Heart left ventricle (tissue), 16 donors: ENCODE measurements at regions not wholly inside any gene's neighbourhood (a gene's known extent, or its start where the extent isn't known, plus 50 kb on each side); places are given as distances from the start of the nearest gene placed in this dataset.

Experiments used
- ATAC-seq, 4 donors: fragments of 200-7000 bp; cut with Tn5 transposase; one replicate each; pipeline ENCODE4 v1.9.1; 2020 to 2022; ENCODE audit warnings: moderate library complexity in 4 of 4, mild to moderate bottlenecking in 3 of 4, moderate number of reproducible peaks in 1 of 4
- DNase-seq, 5 donors: peaks; one replicate each; pipeline ENCODE4 v3.0.0-alpha.2; 2020
- H3K27ac ChIP-seq, 12 donors: fragments of 200-600 bp; sonication (generic) in 4 of 12; one replicate each; pipeline versions ENCODE4 v1.5.0 to v1.8.0; 2016 to 2022; ENCODE audit warnings: mild to moderate bottlenecking in 2 of 12
- H3K27me3 ChIP-seq, 9 donors: fragments of 200-600 bp; sonication (generic) in 2 of 9; one replicate each; pipeline versions ENCODE4 v1.5.1 to v1.8.0; 2016 to 2022; ENCODE audit warnings: mild to moderate bottlenecking in 3 of 9
- H3K36me3 ChIP-seq, 9 donors: fragments of 200-600 bp; sonication (generic) in 2 of 9; one replicate each; pipeline versions ENCODE4 v1.5.0 to v1.8.0; 2018 to 2022; ENCODE audit warnings: mild to moderate bottlenecking in 2 of 9
- H3K4me1 ChIP-seq, 12 donors: fragments of 200-600 bp; sonication (generic) in 4 of 12; one replicate each; pipeline versions ENCODE4 v1.5.0 to v1.8.0; 2016 to 2022; ENCODE audit warnings: mild to moderate bottlenecking in 3 of 12
- H3K4me3 ChIP-seq, 12 donors: fragments of 200-600 bp; sonication (generic) in 4 of 12; one replicate each; pipeline versions ENCODE4 v1.5.0 to v1.8.0; 2017 to 2022; ENCODE audit warnings: mild to moderate bottlenecking in 9 of 12, moderate library complexity in 4 of 12
- H3K9me3 ChIP-seq, 12 donors: fragments of 200-600 bp; sonication (generic) in 4 of 12; one replicate each; pipeline versions ENCODE4 v1.5.0 to v1.8.0; 2016 to 2022; ENCODE audit warnings: mild to moderate bottlenecking in 1 of 12
- CTCF ChIP-seq, 12 donors: fragments of 200-600 bp; sonication (generic) in 4 of 12; IDR thresholded peaks; one replicate each; pipeline versions ENCODE4 v1.5.0 to v1.8.0; 2018 to 2022; ENCODE audit warnings: antibody characterized with exemption in 12 of 12, mild to moderate bottlenecking in 5 of 12
- POLR2A ChIP-seq, 2 donors: fragments of 450-650 bp; IDR thresholded peaks; one replicate each; pipeline ENCODE4 v1.6.1; 2017; ENCODE audit warnings: antibody characterized with exemption in 2 of 2, mild to moderate bottlenecking in 2 of 2, moderate library complexity in 2 of 2
- WGBS, 4 donors: extraction: QIAGEN DNeasy Blood & Tissue Kit in 2 of 4; methylation state at CpG; one replicate each; pipeline versions ENCODE4 v1.1.5 to v1.1.7; 2013 to 2018; 5-methylcytosine and 5-hydroxymethylcytosine counted together
- intact Hi-C, 10 donors: fragments of 100-400 bp; cut with DNase I; formaldehyde crosslinking; loops; one replicate each; pipeline versions ENCODE4 v1.11.1 to v1.14.2; 2022
- donor health status: ischemic (EF 13 %, LVEDD 7.1; RV severe dilation, severe dysfunction).
- donor health status: healthy with polysubstance abuse.
- donor health status: DM: no; HTN: yes; CAD: no.
- donor health status: DM: no; HTN: no; CAD: no.
- donor health status: ischemic (EF 25% LVEDD 6.9; RV normal size, moderate dysfunction).
- donor health status: ischemic (EF 25% LVEDD 5.7; RV mildly dilated, moderate dysfunction).
- donor health status: healthy.
- donor health status: DM: yes; HTN: yes; CAD: no.
- donor health status: ischemic (EF 35%, LVEDD 5.7; RV mildly dilated, moderate dysfunction).
- donor health status: nonischemic (EF 11% LVEDD 7.7; RV severe dilation, severe dysfunction).
- donor health status: DM: yes; HTN: yes; CAD: no.
- donor health status: PGD.
- donor health status: ischemic (EF 29% LVEDD 5.4; RV normal size, mild dysfunction).
- donor health status: nonischemic (EF 23%, LVEDD 6.1; RV moderate dilation, normal function).

GRCh38 chr2:43083710-43084698 is 142.4 kb downstream of the ZFP36L2 start:
- Histone ChIP-seq H3K4me1 (peaks cover 12 to 71% (median 61%) of the 10 kb centered on the region in 12 donors), H3K9me3 (no peaks in the 10 kb centered on the region), H3K27me3 (no peaks in the 10 kb centered on the region), H3K27ac (peak overlapping the region; percentile 74 to 96 (median 89)), H3K36me3 (no peaks in the 10 kb centered on the region), H3K4me3 (no peak overlapping the region)
- 48 to 53% (median 49%) methylated on average over 13 of the region's 13 CpGs for WGBS, 4 donors
- intact Hi-C loops, result loop anchor here in 2 of 10 donors (5.0 kb wide), 2 partner anchors 122 to 138 kb away; no protein-coding TSS in a partner anchor
- ATAC-seq, result peak in 2 of 4 donors; percentile 16 to 34
- peak; percentile 65 to 78 (median 72) for DNase-seq
- no peak for TF ChIP-seq CTCF (IDR thresholded peaks at IDR 0.05)
- TF ChIP-seq POLR2A (IDR thresholded peaks at IDR 0.05), result no peak

GRCh38 chr2:43082903-43083677 is 143.3 kb downstream of the ZFP36L2 start:
- Histone ChIP-seq H3K27ac (peak overlapping the region; percentile 30 to 96 (median 89)), H3K27me3 (no peaks in the 10 kb centered on the region), H3K36me3 (no peaks in the 10 kb centered on the region), H3K4me1 (peaks cover 12 to 77% (median 61%) of the 10 kb centered on the region in 12 donors), H3K9me3 (no peaks in the 10 kb centered on the region), H3K4me3 (no peak overlapping the region)
- ATAC-seq (peak in 1 of 4 donors; percentile 11), DNase-seq (peak in 2 of 5 donors; percentile 49 to 62)
- WGBS, 4 donors, result 50 to 61% (median 56%) methylated on average over 9 to 10 of the region's 10 CpGs
- TF ChIP-seq CTCF (IDR thresholded peaks at IDR 0.05), result no peak
- no peak for TF ChIP-seq POLR2A (IDR thresholded peaks at IDR 0.05)
- intact Hi-C loops, result loop anchor here in 2 of 10 donors (5.0 kb wide), 2 partner anchors 121 to 139 kb away; no protein-coding TSS in a partner anchor

GRCh38 chr2:43082111-43082894 is 144.1 kb downstream of the ZFP36L2 start:
- Histone ChIP-seq H3K9me3 (no peaks in the 10 kb centered on the region), H3K27ac (peak overlapping the region; percentile 42 to 96 (median 89)), H3K36me3 (no peaks in the 10 kb centered on the region), H3K4me1 (peaks cover 12 to 75% (median 56%) of the 10 kb centered on the region in 12 donors), H3K27me3 (no peaks in the 10 kb centered on the region), H3K4me3 (no peak overlapping the region)
- intact Hi-C loops, result loop anchor here in 2 of 10 donors (5.0 kb wide), 2 partner anchors 120 to 140 kb away; no protein-coding TSS in a partner anchor
- peak; percentile 79 to 89 (median 82) for DNase-seq
- peak; percentile 41 to 80 (median 74) for ATAC-seq
- 66 to 71% (median 70%) methylated on average over 15 of the region's 15 CpGs for WGBS, 4 donors
- no peak for TF ChIP-seq CTCF (IDR thresholded peaks at IDR 0.05)
- no peak for TF ChIP-seq POLR2A (IDR thresholded peaks at IDR 0.05)
